ENCODE measurements at regions not wholly inside any gene's neighbourhood (a gene's known extent, or its start where the extent isn't known, plus 50 kb on each side); places are given as distances from the start of the nearest gene placed in this dataset.
"Not testable (repeated sequence)": the region's sequence is repeated elsewhere in the genome, so short reads cannot be mapped to it uniquely, and the experiment has no call there.

- no peak for DNase-seq (ENCODE audit: low spot score)
Observed at GRCh38 chr20:55415567-55416142, 589.7 kb downstream of the CBLN4 start.

GRCh38 chr20:55412508-55412907, 592.8 kb downstream of the CBLN4 start:
- DNase-seq (ENCODE audit: low spot score) = not testable (repeated sequence)

GRCh38 chr20:55406891-55407290, 598.4 kb downstream of the CBLN4 start:
- DNase-seq (ENCODE audit: low spot score) = no peak

DNA sequence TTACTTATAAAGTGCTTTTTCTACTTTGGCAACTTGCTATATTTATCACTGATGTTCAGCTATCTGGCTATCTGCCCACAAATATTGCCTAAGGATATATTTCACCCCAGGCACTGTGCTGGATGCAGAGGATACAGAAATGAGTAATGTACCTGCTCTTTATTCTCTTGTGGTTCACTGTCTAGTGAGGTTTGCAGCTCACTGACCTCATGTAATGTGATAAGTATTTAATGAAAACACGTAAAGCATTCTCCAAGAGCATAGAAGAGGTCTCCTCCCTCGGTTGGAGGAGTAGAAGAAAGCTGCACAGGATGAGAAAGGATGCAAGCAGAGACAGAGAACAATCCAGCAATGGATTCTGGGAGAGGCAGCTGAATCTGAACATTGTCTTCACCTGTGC, 610.7 kb downstream of the CBLN4 start:
- DNase-seq (ENCODE audit: low spot score) = no peak

DNA sequence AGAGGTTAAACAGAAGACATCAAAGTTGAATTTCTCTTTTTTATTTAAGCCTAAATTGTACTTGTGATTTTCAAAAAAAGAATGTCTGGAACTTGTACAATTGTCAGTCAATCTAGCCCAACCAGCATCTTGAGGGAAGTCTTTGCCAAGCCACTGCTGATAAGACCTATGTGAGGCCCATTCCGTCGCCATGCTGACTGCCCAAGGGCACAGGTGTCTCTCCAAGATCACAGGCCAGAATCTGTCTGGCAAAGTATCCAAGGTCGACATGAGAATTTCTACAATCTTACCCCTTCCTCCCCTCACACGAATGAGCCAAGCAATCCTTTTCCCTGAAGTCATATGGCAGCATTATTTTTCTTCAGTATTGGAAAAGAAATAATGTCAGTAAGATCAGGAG, 614.5 kb downstream of the CBLN4 start:
- DNase-seq (ENCODE audit: low spot score) = no peak

- no peak for DNase-seq (ENCODE audit: low spot score)
Observed at GRCh38 chr20:55386686-55387085, 618.6 kb downstream of the CBLN4 start.

DNA sequence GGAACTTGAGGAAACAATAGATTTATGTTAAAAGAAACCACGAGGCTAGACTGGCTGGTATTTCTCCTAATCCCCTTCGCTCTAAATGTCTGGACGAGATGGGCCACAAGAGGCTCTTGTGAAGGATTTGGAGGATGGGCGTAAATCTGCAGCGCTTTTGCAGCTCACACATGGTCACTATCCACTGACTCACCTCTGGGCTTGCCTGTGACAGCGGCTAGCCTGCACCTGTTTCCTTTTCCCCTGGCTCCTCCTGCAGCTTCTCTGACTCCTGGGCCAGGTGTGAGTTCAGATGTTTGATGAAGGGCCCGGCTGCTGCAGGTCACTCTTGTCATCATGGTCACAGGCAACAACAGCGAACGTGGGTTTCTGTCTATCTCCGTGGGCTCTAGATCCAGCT, 629.4 kb downstream of the CBLN4 start:
- DNase-seq (ENCODE audit: low spot score) = no peak

- DNase-seq (ENCODE audit: low spot score) = no peak
Observed at GRCh38 chr20:55365745-55366144, 639.6 kb downstream of the CBLN4 start.

DNA sequence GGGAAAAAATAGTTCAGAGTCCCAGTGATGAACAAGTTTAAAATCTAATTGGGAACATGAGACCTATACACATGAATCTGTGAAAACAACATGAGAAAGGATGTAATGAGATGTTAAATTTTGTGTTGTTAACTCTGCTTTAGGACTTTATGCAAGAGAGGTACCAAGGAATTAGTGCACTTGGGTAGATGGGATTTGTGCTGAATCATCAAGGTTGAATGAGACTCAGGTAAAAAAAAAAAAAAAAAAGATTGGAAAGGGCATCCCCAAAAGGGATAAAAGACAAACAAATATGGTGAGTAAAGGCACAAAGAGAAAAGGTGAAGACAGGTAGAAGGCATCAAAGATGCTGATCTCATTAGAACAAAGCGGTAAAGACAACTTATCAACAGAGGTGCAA, 644.4 kb downstream of the CBLN4 start:
- DNase-seq (ENCODE audit: low spot score) = no peak

DNA sequence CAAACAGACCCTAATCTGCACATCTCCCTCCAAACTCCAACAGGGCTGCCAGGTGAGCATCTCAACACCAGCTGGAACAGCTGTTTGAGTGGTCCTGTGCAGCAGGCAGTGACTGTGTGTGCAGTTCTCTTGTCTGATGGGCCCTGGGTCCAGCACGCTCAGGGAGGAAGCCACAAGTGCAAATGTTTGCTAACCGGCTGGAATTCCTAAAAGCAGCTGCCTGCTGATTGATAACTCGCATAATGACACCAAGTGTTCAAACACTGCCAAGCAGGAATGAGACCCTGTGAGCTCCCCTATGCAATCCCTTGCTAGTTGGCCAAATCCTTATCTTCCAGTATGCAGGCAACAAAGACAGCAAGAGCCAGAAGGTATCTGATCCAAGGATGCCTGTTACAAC, 650.6 kb downstream of the CBLN4 start:
- no peak for DNase-seq (ENCODE audit: low spot score)

GRCh38 chr20:55353206-55353605, 652.1 kb downstream of the CBLN4 start:
- peak; percentile 4 for DNase-seq (ENCODE audit: low spot score)

GRCh38 chr20:55348223-55348622, 657.1 kb downstream of the CBLN4 start:
- no peak for DNase-seq (ENCODE audit: low spot score)

GRCh38 chr20:55342822-55343221, 662.5 kb downstream of the CBLN4 start:
- no peak for DNase-seq (ENCODE audit: low spot score)

DNA sequence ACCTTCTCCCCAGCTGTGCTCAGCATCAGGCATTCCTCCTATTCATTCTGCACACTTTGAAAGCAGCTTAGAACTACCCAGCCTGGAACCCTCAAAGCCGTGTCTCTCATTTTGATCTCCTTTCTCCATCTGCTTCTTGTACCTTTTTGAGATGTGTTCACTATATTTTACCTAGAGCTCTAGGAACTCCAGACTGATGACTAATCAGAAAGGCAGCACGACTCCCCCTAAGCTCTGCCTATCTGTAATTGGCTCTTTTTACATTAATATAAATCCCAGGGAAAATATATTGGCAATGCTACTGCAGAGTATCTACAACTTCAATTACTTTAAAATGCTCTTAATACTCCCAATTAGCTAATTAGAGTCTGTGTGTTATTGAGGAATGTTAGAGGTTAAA, 671.5 kb downstream of the CBLN4 start:
- no peak for DNase-seq (ENCODE audit: low spot score)

DNA sequence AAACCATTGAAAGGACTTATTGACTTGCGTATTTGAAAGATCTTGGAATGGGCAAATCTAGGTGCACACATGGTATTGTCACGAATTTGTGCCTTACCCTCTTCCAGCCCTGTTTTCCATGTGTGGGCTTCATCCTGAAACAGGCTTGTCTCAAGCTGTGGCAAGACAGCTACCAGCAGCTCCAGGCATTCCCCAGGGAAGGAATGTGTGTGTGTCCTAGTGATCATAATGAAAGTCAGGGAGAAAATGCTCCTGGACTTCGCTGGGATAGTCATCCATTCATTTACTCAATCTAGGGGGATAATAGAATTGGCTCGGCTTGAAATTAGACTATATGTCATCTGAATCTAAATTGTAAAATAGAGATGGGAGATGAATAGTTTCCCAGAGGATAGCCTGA, 676.2 kb downstream of the CBLN4 start:
- DNase-seq (ENCODE audit: low spot score) = no peak

- no peak for DNase-seq (ENCODE audit: low spot score)
Observed at GRCh38 chr20:55322745-55323144, 682.6 kb downstream of the CBLN4 start.

DNA sequence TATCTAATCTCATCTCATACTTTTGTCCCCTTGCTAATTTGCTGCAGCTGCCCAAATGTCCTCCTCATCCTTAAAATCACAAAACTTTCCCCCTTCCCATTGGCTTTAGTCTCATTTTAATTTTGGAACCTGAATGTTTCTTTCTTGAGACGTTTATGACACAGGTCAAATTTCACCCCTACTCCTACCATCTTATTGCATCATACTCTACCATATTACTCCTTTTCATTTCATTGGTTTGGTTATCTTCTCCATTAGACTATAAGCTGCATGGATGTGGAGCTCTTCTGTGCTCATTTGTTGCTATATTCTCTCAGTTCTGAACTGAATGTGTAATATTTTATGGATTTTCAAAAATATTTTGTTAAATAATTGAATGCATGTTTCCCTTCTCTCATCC, 688.6 kb downstream of the CBLN4 start:
- DNase-seq (ENCODE audit: low spot score) = no peak

- DNase-seq (ENCODE audit: low spot score) = not testable (repeated sequence)
Observed at GRCh38 chr20:55310844-55311243, 694.5 kb downstream of the CBLN4 start.

GRCh38 chr20:55291261-55291660, 714.1 kb downstream of the CBLN4 start:
- no peak for DNase-seq (ENCODE audit: low spot score)

- no peak for DNase-seq (ENCODE audit: low spot score)
Observed at GRCh38 chr20:55283889-55284288, 721.4 kb downstream of the CBLN4 start.

- no peak for DNase-seq (ENCODE audit: low spot score)
Observed at GRCh38 chr20:55273149-55273548, 732.2 kb downstream of the CBLN4 start.

- DNase-seq (ENCODE audit: low spot score) = no peak
Observed at GRCh38 chr20:55271371-55271770, 733.9 kb downstream of the CBLN4 start.

DNA sequence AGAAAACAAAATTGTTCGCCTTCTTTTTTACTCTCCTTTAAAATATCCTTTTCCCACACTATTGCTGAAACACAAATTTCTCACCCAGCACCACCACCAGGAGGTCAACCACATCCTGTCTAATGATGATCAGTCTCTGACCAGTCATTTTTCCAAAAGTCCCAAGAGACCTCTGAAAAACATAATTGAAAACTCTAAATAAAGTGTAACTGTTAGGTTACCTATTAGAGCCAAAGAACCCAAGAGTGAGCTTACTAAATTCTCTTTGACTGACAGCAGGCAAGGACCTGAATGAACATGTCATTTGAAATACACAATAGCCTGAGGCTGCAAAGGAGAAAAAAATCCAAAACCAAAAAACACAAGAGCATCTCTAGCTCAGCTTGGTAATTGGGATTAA, 735.4 kb downstream of the CBLN4 start:
- DNase-seq (ENCODE audit: low spot score) = peak; percentile 44

DNA sequence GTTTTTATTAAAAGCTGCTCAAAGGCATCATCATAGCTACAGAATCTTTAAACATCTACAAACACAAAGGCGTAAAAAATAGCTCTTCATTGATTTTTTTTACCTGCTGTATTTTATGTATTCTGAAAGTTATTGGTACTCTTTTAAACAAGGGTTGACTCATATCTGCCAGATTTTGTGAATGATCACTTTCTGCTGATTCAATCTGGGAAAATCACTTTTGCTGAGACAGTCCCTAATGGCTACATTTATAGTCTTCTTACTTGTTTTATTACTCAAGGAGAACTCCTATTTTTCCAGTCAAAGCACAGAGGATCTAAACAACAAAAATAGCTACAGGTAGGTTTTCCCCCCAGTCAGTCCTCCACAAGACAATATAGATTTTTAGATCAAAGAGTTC, 739.0 kb downstream of the CBLN4 start:
- no peak for DNase-seq (ENCODE audit: low spot score)
